Rectal smooth muscle tissue (tissue), 1 donor: ENCODE measurements at regions not wholly inside any gene's neighbourhood (a gene's known extent, or its start where the extent isn't known, plus 50 kb on each side); places are given as distances from the start of the nearest gene placed in this dataset.

Source experiments
- H3K27ac ChIP-seq: one replicate; pipeline ENCODE4 v1.7.0; 2013; ENCODE audit warnings: low read depth, low read length, inconsistent platforms
- H3K27me3 ChIP-seq: one replicate; pipeline ENCODE4 v1.7.0; 2013; ENCODE audit warnings: low read length; ENCODE audit not compliant: control insufficient read depth, insufficient read depth
- H3K36me3 ChIP-seq: one replicate; pipeline ENCODE4 v1.7.0; 2013; ENCODE audit warnings: low read length; ENCODE audit not compliant: control insufficient read depth, insufficient read depth
- H3K4me1 ChIP-seq: one replicate; pipeline ENCODE4 v1.7.0; 2013; ENCODE audit warnings: low read length; ENCODE audit not compliant: control insufficient read depth, insufficient read depth
- H3K4me3 ChIP-seq: one replicate; pipeline ENCODE4 v1.7.0; 2013; ENCODE audit warnings: low read length
- H3K9ac ChIP-seq: one replicate; pipeline ENCODE4 v1.7.0; 2013; ENCODE audit warnings: low read length

DNA sequence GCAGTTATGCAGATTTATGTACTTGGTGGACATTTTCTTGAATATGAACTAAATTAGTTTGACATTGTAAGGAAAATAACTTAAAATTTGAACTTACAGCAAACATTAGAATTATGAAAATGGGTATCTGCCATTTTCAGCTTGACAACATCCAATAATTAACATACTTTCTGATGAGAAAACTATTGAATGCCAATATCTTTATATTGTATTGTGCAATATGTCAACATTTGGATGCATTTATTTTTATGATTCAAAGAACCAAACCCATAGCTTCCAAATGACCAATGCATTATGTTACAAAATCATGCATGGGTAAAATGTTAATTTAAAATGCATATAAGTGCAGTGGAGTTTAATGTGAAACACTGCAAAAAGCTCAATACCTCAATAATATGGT lies 562.5 kb downstream of the TRAM1L1 start:
- H3K36me3 ChIP-seq: no peaks in the 10 kb centered on the region
- H3K4me1 ChIP-seq: no peaks in the 10 kb centered on the region

DNA sequence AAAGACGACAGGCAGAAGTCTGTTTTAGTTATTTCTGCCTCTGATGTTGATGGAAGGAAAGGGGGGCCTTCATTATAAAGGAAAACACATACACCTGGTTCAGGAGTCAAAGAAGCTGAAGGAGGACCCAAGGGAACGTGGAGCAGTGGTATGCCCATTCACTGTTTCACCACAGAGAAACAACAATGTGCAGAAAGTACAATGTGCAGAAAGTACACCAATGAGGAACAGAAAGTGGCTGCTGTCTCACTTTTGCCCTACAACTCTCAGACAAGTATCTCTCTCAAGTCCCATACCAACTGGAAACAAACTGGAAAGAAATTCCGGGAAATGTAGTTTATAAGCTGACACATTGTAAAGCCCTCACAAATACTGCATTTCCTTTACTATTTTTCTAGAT lies 564.5 kb downstream of the TRAM1L1 start:
- Histone ChIP-seq H3K4me1 (no peaks in the 10 kb centered on the region), H3K36me3 (no peaks in the 10 kb centered on the region), H3K27ac (no peak overlapping the region), H3K27me3 (no peaks in the 10 kb centered on the region), H3K9ac (no peak overlapping the region), H3K4me3 (no peak overlapping the region)

More for the DNA sequence above, 562.5 kb downstream of the TRAM1L1 start:
- H3K4me3 ChIP-seq: no peak overlapping the region
- H3K27ac ChIP-seq: no peak overlapping the region
- H3K27me3 ChIP-seq: no peaks in the 10 kb centered on the region
- H3K9ac ChIP-seq: no peak overlapping the region

DNA sequence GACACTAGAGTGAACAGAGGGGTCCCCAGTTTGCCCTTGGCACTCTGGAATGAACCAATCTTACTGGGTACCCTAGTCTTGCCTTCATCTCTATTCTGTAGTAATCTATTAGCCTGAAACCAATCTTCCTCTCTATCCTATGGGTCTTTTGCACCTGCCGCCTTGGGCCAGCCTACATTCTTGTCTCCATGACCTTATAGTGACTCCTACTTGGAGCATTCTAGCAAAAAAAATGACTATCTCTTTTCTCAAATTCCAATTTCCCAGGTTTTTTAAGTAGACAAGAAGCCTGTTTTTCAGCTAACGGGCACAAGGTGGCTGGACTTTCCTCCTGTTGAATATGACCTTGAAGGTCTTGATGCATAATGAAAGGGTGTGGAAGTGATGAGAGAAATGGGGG lies 568.7 kb downstream of the TRAM1L1 start:
- Histone ChIP-seq H3K9ac (no peak overlapping the region), H3K4me3 (no peak overlapping the region), H3K27ac (no peak overlapping the region), H3K36me3 (no peaks in the 10 kb centered on the region), H3K27me3 (no peaks in the 10 kb centered on the region), H3K4me1 (no peaks in the 10 kb centered on the region)

DNA sequence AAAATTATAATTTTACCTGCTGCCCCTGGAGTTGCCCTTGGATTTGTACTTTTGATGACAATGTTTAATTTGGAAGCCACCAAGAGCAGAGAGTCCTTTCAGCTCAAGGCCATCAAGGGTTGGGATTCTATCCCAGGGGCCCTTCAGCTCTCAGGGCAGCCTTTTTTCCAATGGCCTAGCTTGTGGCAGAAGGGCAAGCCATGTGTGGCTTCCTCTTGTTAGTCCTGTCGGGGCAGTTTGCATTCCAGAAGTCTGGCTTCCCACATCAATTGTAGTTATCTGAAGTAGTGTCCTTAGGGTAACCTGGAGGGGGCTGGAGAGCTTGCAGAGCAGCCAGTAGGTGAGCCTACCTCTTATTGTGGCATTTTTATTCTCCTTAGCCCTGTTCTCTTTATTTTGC lies 569.4 kb downstream of the TRAM1L1 start:
- H3K27ac ChIP-seq: no peak overlapping the region
- H3K27me3 ChIP-seq: no peaks in the 10 kb centered on the region
- H3K4me1 ChIP-seq: no peaks in the 10 kb centered on the region
- no peaks in the 10 kb centered on the region for H3K36me3 ChIP-seq
- H3K9ac ChIP-seq: no peak overlapping the region
- H3K4me3 ChIP-seq: no peak overlapping the region

DNA sequence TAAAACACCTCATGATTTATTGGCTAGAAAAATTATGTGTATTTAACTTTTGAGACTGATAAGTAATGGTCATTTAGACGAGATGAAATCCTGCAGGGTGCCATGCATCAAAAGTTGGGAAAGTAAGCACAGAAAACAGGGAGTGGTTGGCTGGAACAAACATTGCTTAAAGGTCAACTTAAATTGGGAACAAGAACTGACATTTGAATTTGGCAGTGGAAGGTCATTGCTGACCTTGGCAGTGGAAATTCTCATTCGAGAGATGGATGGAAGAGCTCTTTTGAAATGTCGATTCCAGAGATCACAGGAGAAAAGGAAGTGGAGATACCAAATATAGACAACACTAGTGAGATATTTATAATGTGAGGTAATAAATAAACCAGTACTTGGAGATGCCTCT lies 572.8 kb downstream of the TRAM1L1 start:
- no peaks in the 10 kb centered on the region for H3K36me3 ChIP-seq
- H3K9ac ChIP-seq: no peak overlapping the region
- H3K27me3 ChIP-seq: no peaks in the 10 kb centered on the region
- no peak overlapping the region for H3K4me3 ChIP-seq
- H3K27ac ChIP-seq: no peak overlapping the region
- no peaks in the 10 kb centered on the region for H3K4me1 ChIP-seq

DNA sequence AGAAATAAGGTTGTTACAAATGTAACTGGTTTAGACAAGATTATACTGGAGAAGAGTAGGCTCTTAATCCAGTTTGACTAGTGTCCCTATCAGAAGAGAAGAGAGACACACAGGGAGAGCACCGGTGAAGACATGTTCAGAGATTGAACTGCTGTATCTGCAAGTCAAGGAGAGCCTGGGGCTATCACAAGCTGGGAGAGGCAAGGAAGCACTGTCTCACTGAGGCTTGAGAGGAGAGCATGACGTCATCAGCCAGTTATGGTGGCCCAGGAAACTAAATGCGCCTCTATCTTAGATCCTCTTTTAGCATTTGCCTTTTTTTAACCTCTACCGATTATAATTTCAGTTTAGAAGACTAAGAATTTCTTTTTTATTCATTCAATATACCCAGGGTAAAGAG lies 583.4 kb downstream of the TRAM1L1 start:
- H3K27me3 ChIP-seq: no peaks in the 10 kb centered on the region
- H3K4me1 ChIP-seq: no peaks in the 10 kb centered on the region
- no peak overlapping the region for H3K27ac ChIP-seq
- no peak overlapping the region for H3K9ac ChIP-seq
- no peak overlapping the region for H3K4me3 ChIP-seq
- H3K36me3 ChIP-seq: no peaks in the 10 kb centered on the region

DNA sequence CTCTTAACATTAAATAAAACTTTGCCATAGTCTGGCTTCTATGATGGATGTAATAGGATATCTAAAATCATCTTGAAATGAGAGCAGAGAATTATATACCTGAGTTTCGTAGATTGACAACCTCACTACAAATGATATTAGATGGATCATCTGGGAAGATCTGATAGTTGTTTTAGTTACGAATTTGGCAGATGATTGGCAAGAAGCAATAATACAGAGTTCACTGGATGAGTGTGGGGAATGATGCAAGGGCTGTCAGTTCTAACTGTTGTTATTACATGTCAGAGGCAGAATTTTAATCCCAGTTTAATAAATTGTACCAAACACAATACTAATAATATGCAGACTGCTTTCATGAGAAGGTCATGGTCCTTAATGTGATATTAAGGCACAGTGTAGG lies 585.2 kb downstream of the TRAM1L1 start:
- Histone ChIP-seq H3K9ac (no peak overlapping the region), H3K27me3 (no peaks in the 10 kb centered on the region), H3K27ac (no peak overlapping the region), H3K4me3 (no peak overlapping the region), H3K36me3 (no peaks in the 10 kb centered on the region), H3K4me1 (no peaks in the 10 kb centered on the region)

DNA sequence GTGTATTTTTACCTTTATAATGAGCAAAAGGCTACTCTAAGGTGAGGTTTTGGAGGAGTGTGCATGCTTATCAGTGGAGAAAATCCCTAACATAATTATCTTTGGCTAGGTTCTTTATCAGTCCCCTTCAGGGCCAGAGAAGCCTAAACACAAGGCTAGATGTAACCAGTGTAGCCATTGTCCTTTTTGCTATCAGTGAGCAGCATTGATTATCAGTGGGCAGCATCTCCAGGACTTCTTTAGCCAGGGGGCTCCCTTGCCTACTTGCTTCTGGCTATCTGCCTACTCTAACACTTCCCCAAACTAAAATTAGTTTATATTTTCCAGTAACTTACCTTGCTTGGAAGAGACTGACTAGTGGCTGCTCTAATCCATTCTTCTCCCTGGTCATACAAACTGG lies 595.6 kb downstream of the TRAM1L1 start:
- no peak overlapping the region for H3K9ac ChIP-seq
- no peaks in the 10 kb centered on the region for H3K27me3 ChIP-seq
- no peak overlapping the region for H3K4me3 ChIP-seq
- H3K27ac ChIP-seq: no peak overlapping the region
- H3K36me3 ChIP-seq: no peaks in the 10 kb centered on the region
- H3K4me1 ChIP-seq: no peaks in the 10 kb centered on the region

DNA sequence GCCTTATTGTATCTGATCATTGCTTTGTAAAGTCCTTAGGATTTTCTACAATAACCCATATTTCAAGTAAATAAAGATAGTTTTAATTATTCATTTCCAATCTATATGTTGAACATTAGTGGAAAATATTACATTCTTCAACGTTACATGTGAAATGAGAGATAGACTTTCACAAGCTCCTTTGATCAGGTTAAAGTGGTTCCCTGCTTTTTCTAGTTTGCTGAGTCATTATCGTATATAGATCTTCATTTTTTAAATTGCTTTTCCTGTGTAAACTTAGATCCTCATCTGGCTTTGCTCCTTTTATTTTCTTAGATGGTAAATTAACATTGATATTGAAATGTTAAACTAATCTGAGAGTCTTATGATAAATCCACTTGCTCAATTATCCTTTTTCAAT lies 599.0 kb downstream of the TRAM1L1 start:
- Histone ChIP-seq H3K27me3 (no peaks in the 10 kb centered on the region), H3K27ac (no peak overlapping the region), H3K4me3 (no peak overlapping the region), H3K9ac (no peak overlapping the region), H3K4me1 (no peaks in the 10 kb centered on the region), H3K36me3 (no peaks in the 10 kb centered on the region)

DNA sequence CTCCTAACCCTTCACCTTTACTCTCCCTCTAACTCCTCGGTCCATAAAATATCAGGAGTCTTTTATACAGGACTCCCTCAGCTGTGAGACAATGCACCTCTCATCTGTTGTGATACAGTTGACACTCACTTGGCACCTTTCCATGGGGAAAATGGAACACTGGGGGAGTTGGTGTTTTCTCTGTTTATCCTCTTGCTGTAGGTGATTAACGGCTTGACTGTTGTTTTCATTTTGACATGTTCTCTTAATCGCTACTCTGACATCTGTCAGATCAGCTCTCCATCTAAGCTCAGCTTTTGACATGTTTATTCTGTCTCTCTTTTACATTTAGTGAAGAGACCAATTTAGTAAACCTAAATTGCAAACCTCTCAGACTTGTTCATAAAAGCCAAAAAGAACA lies 604.8 kb downstream of the TRAM1L1 start:
- H3K4me3 ChIP-seq: no peak overlapping the region

DNA sequence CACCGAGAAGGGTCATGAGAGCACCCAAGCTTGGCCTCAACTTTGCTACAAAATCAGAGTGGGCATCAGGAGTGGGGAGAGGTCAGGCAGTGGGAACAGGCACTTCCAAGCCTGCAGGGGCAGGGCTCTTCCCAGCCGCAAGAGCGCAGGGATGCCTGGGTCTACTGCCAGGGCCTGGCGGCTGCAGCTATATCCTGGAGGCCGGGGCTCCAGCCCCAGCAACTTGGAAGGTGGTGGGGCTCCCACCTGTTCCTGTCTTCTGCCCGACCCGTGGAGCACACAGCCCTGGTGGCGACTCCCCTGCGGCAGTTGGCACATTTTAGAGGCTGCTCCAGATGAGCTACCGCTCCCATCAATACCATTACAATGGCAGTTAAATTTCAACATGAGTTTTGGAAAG lies 607.0 kb downstream of the TRAM1L1 start:
- Histone ChIP-seq H3K27ac (no peak overlapping the region), H3K27me3 (no peaks in the 10 kb centered on the region), H3K4me3 (no peak overlapping the region), H3K9ac (no peak overlapping the region), H3K4me1 (no peaks in the 10 kb centered on the region), H3K36me3 (no peaks in the 10 kb centered on the region)

More for the DNA sequence above, 604.8 kb downstream of the TRAM1L1 start:
- Histone ChIP-seq H3K27me3 (no peaks in the 10 kb centered on the region), H3K9ac (no peak overlapping the region), H3K36me3 (no peaks in the 10 kb centered on the region), H3K27ac (no peak overlapping the region), H3K4me1 (no peaks in the 10 kb centered on the region)

DNA sequence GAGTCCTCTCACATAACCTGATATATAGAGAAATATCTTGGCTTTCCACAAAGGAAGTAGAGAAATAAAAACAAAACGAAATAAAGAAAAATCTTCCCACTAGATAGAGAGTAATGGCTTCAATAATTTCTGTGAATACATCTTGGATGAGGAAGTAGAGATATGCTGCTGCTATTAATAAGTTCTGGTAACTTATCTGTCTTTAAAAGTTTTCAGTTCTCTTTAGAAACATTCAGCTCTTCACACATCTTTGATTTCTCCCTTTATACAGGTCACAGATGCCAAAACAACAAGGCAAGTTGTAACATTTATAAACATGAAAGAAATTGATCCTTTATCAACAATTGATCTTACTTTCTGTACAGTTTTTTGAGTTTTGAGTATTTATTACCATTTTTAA lies 615.8 kb downstream of the TRAM1L1 start:
- Histone ChIP-seq H3K27ac (no peak overlapping the region), H3K27me3 (no peaks in the 10 kb centered on the region), H3K4me3 (no peak overlapping the region), H3K36me3 (no peaks in the 10 kb centered on the region), H3K4me1 (no peaks in the 10 kb centered on the region), H3K9ac (no peak overlapping the region)

DNA sequence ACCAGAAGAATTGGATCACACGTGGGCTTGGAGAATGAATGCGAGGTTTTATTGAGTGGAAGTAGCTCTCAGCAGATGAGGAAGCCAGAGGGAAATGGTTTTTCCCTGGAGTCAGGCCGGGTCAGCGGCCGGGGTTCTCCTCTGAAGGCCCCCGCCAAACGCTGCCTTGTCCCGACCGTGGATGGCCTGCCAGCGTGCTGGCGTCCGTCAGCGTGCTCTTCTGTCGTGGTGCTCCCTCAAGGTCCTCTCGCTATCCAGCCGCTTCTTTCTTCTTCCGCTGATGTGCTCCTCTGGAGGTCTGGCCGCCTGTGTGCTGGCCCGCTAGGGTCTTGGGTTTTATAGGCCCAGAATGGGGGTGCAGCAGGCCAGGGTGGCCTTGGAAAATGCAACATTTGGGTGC lies 632.2 kb downstream of the TRAM1L1 start:
- Histone ChIP-seq H3K9ac (no peak overlapping the region), H3K4me3 (no peak overlapping the region), H3K4me1 (no peaks in the 10 kb centered on the region), H3K27ac (no peak overlapping the region), H3K36me3 (no peaks in the 10 kb centered on the region), H3K27me3 (no peaks in the 10 kb centered on the region)

DNA sequence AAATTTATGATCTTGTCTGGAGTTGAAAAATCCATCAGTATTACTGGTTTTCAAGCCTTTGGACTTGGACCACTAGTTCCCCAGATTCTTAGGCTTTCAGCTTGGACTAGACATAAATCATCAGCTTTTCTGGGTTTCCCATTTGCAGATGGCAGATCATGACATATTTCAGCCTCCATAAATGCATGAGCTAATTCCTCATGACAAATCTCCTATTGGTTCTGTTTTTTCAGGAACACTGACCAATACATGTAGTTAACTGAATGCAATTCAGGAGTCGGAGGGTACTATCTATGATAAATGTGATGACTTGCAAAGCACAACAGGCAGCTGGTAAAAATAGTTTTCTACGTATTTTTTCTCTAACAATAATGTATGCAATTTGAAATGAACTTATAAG lies 635.6 kb downstream of the TRAM1L1 start:
- Histone ChIP-seq H3K27ac (no peak overlapping the region), H3K4me1 (no peaks in the 10 kb centered on the region), H3K4me3 (no peak overlapping the region), H3K36me3 (no peaks in the 10 kb centered on the region), H3K27me3 (no peaks in the 10 kb centered on the region), H3K9ac (no peak overlapping the region)
